T-helper 1 cell treated with Interleukin-12 subunit alpha and Interleukin-12 subunit beta and Interleukin-4 antibody, amounts not matched to agents 30 ng/mL and 1 ng/mL, for 36 hours (primary cell): ENCODE measurements at regions not wholly inside any gene's neighbourhood (a gene's known extent, or its start where the extent isn't known, plus 50 kb on each side); places are given as distances from the start of the nearest gene placed in this dataset.
"Not testable (repeated sequence)": the region's sequence is repeated elsewhere in the genome, so short reads cannot be mapped to it uniquely, and the experiment has no call there.

Experiments used
- intact Hi-C: fragments of 100-400 bp; cut with micrococcal nuclease; formaldehyde crosslinking; loops from one replicate; pipeline ENCODE4 v1.15.1; 2024

DNA sequence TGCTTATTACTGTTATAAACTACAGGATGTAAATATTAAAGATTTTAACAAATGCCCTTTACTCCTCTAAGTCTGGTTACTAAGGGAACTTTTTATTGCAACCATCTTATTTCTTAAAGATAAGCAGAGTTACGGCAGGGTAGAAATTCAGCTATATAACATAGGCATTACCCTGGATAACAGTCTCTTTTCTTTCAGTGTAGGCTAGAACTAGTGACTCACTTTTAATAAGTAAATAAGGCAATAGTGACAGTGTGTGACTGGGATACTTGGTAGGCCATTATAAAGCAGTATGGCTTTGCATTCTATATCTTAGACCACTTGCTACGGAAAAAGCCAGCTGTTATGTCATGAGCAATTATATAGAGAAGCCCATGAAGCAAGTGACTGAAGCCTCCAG, 1041.0 kb upstream of the NRXN1 start:
- intact Hi-C loops = no loop called here

DNA sequence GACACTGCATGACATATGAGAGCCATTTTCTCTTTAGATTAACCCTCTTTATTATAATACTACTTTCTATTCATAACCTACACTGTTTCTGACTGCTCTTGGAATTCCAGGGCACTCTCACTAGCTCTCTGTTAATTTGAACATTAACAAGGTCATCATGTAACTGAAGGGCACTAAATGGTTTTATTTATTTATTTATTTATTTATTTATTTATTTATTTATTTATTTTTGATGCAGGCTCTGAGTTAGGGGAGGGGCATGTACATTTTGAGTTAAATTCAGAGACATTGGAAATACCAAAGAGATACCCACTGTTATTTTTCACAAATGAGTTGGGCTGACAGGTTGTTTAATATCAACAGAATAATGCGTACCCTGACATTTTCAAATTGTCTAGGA, 1038.7 kb upstream of the NRXN1 start:
- intact Hi-C loops = no loop called here

DNA sequence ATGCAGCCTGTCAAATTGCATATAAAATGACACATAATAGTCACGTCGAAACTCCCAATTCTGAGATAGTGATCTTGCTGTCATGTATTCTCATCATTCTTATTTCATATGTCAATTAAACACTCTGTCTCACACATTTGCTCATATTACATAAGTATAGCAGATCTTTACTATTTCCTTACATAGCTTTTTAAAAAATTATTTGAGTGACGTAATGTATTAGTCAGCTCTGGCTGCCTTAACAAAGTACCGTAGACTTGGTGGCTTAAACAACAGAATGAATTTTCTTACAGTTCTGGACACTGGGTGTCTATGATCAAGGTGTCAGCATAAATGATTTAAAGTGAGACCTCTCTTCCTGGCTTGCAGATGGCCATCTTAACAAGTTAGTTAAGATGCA, 1032.3 kb upstream of the NRXN1 start:
- intact Hi-C loops = no loop called here

DNA sequence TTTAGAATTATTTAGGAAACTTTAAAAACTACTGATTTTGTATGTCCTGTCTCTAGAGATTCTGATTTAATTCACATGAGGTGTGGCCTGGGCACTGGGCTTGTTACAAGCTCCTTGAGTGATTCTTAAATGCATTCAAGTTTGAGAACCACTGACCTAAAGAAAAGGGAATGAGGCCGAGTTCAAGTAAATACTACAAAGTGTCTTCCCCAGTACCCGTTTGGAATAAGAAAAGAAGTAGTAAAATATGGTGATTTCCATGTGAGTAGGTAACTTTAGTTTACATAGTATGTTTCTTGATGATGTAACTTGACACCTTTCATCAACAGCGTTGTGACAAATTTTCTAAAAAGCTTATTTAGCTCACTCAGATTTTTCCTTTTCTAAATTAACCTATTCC, 1022.9 kb upstream of the NRXN1 start:
- intact Hi-C loops = no loop called here

DNA sequence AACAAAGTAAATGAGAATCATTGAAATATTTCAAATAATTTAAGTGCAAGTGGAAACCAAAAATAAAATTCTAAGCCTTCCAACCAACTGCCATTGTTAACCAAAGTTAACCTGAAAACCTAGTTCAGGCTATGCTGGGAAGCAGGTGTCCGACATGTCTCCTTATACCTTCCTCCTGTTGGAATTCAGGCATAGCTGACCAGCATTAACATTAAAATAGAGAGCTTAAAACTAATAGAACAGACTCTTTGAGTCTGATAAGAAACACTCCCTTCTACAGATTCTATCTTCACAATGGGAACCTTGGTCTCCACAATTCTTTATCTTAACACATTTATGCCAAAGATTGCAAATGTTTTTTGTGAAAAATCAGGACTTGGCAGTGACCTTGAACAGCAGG, 1004.9 kb upstream of the NRXN1 start:
- intact Hi-C loops = no loop called here

DNA sequence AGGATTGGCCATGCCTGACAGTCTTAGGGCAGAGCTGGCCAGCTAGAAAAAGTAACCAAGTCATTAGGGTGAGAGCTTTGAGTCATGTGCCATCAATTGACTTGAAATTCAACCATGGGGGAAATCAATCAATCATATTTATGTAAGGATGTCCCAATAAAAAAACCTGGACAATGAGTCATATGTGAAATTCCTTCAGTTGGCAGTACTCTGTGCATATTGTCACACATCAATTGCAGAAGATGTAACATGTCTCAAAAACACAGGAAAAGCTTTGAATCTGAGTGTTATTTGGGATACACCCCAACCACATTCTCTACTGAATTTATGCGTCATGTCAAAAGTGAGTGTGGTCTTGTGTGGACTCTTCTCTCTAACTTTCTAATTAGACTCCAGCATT, 1004.1 kb upstream of the NRXN1 start:
- intact Hi-C loops = no loop called here

DNA sequence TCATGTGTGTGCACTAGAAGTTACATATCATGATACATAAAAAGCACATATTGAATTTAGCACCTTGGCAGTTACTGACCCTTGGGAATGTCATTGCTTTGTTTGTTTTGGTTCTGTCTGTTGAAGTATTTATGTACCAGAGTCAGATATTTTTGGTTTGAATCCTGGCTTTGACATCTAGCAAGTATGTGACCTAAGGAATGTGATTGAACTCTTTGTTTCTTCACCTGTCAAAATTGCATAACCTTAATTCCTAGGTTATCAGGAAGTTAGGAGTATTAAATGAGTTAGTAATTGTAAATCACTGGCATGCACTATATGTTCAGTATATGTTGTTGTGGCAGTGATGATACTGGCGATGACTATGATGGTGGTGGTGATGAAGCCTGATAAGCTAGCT, 1003.5 kb upstream of the NRXN1 start:
- intact Hi-C loops = no loop called here

DNA sequence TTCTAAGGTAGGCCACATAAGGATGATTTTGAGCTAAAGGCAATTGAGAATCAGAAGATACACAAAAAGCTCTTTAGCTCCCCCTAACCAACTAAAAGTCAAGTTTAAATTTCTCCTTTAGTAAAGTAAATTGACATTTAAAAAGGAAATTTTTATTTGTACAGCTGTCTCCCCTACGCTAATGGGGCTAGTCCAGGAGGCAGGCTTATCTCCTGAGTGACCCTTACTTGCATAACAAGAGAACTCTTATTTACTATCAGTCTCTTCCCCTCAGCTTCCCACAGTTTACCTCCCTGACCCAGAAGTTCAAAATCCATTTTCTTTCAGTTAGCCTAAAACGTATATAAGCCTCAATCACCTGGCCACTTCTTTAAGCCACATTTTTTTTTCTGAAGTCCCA, 1002.8 kb upstream of the NRXN1 start:
- intact Hi-C loops = no loop called here

DNA sequence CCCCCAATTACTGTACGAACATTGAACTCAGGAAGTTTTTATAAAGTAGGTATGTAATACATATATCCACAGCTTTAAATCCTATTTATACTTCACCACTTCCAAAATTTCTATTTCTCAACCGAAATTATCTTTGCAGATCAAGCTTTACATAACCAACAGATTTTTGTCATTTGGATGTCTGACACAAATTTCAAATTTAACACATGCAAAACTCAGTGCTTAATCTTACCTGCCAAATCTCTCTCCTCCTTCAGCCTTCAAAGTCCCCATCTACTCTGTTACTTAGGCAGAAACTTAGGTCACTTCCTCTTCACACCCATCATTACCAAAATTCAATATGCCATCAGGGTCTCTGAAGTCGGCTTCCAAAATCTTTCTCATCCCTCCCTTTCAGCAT, 990.1 kb upstream of the NRXN1 start:
- intact Hi-C loops = no loop called here

DNA sequence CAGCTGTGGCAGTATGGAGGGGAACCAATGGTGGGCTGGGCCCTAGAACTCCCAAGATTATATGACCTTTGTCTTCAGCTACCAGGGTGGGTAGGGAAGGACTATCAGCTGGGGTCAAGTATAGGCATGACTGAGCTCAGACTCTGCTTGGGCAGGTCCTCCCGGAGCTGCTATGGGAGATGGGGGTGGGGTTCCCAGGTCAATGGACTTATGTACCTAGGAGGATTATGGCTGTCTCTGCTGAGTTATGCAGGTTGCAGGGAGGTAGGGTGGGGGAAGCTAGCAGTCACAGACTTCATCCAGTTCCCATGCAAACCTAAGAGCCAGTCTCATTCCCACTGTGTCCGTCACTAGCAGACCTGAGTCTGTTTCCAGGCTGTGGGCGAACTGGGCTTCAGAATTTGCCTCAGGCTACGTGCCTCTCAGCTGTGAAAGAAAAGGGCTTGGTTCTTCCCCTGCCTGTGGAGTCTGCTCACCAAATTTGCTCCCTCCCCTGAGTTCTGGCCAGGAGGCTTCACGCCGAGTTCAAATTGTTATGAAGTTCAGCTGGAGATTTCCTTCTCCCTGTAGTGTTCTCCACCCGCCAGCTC, 985.8 kb upstream of the NRXN1 start:
- intact Hi-C loops = no loop called here

DNA sequence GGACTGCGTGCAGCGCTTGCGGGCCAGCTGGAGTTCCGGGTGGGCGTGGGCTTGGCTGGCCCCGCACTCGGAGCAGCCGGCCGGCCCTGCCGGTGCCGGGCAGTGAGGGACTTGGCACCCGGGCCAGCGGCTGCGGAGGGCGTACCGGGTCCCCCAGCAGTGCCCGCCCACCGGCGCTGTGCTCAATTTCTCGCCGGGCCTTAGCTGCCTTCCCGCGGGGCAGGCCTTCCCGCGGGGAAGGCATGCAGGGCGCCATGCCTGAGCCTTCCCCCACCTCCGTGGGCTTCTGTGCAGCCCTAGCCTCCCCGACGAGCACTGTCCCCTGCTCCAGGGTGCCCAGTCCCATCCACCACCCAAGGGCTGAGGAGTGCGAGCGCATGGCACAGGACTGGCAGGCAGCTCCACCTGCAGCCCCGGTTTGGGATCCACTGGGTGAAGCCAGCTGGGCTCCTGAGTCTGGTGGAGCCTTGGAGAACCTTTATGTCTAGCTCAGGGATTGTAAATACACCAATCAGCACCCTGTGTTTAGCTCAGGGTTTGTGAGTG, 975.0 kb upstream of the NRXN1 start:
- intact Hi-C loops = not testable (repeated sequence)

DNA sequence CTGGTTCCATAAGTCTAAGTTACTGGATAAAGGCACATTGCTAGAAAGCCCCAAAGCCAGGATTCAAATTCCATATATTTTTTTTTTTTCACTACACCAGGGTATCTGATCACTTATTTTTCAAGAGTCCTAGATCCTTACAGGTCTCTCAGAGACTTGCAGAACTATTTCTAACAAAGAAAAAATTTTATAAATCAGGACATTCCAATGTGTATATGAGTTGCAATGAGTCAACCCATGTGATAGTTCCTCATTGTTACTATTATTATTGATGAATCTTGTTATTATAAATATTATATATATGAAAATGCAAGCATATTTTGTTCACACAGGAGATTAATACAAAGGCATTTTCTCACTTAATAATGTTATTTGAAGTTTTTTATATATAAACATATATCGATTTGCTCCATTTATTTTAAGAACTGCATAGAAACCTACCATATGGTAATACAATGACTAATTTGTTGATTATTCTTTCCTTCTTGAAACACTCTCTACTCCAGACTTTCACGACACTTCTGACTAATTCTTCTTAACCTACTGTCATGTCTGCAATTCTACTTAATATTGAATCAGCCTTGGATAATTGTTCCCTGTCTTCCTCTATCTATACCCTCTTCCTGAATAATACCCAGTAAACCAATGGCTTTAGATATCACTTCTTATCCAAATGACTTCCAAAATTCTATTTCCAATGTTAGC, 968.4 kb upstream of the NRXN1 start:
- intact Hi-C loops = no loop called here

DNA sequence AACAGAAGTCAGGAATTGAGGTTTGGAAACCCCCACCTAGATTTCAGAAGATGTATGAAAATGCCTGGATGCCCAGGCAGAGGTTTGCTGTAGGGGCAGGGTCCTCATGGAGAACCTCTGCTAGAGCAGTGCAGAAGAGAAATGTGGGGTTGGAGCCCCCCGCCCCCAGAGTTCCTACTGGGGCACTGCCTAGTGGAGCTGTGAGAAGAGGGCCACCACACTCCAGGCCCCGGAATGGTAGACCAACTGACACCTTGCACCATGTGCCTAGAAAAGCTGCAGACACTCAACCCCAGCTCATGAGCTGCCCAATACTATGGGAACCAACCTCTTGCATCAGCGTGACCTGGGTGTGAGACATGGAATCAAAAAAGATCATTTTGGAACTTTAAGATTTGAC, 967.0 kb upstream of the NRXN1 start:
- intact Hi-C loops = no loop called here

DNA sequence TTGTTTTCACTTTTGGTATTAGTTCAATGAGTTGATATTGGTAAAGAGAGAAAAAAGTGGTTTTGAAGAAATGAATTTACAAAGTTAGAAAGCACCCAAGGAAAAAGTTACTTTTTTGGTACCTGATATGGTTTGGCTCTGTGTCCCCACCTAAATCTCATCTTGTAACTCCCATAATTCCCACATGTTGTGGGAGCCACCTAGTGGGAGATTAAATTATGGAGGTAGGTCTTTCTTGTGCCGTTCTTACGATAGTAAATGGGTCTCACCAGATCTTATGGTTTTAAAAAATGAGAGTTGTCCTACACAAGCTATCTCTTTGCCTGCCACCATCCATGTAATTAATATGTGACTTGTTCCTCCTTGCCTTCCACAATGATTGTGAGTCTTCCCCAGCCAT, 965.6 kb upstream of the NRXN1 start:
- intact Hi-C loops = no loop called here

DNA sequence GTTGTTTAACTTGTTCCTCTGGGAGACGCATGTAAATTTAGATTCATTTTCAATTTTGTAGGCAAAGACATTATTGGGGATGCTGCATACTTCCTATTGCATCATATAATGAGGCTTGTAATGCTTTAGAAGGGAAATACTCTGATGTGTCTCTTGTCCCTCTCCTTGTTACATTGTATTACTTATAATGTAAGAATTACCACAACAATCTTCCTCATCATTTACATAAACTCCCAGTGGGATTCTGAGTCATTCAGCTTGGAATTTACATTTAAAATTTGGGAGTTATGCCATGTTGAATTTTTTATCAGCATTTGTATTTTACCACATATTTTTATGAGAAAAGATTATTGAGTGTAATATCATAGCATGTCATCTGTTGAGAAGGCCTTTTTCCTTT, 963.4 kb upstream of the NRXN1 start:
- intact Hi-C loops = no loop called here

DNA sequence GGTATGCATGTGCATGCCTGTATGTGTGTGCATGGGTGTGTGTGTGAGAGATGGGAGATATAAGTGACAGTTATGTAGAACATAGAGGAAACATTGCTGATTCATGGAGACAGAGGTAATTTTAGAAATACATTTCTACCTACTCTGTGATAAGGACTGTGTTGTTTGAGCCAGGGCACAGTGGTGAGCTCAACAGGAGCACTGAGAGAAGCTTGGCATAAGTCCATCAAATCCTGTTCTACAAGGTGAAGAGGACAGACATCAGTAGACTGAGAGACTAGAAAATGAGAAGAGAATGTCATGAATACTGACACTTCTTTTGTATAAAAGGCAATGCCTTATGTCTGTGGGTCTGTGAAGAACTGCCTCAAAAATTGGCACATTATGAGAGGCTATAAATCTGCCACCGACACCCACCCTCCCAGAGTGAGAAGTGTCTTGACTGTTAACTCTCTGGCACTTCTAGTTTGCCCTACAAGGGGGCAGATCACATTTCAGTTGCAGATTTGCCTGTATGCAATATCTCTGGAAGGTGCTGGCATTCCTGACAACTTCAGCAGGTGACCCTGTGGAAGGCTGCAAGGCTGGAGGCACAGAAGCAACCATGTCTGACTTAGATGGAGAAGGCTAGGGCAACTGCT, 962.3 kb upstream of the NRXN1 start:
- intact Hi-C loops = no loop called here

DNA sequence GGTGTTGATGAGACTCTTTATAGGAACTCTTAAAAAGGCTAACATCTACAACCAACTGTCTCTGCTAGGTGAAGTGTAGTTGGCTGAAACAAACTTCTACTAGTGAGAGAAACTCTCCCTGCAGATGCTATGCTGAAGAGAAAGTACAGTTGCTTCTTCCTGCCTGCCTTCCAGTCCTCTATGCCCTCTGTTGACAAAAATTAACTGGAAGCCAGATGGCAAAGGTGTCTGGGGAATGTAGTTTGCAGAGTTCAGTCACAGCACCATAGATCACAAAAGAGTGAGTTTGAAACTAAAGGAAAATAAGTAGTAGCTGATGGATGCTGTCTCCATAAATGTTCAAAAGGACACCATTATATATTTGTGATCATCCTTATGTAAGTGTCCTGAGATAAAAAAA, 958.8 kb upstream of the NRXN1 start:
- intact Hi-C loops = no loop called here

DNA sequence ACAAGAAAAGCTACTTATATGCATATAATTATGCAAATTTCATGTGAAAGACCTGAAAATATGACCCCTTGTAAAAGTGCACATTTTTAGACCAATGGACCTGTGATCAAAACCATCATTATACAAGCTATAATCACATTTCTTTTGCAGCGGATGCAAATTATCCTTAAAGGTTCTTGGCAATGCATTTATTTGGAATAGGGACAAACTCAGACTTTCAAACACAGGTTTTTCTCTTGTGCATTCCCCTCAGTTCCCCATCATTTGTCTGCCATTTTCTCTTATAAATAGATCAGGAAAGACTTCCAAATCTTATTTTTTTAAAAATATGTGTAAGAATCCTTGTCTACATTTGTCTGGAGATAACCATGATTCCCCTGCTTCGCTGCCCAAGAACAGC, 954.2 kb upstream of the NRXN1 start:
- intact Hi-C loops = no loop called here

DNA sequence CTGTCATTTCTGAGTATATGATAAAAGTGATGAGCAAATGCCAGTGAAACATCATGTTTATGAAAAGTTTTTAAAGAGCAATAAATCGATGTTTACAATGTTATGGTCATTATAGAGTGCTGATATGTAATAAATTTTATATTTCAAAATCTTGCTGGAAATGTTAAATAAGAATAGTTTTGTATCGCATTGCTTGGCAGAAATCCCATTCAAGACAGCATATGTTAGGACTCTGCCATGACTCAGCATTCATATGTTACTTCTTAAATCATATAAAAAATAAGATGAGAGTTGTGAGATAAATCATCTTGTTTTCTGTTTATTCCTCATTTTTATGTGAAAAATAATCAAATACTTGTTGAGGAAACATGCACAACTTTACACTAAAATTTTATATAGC, 949.9 kb upstream of the NRXN1 start:
- intact Hi-C loops = no loop called here

DNA sequence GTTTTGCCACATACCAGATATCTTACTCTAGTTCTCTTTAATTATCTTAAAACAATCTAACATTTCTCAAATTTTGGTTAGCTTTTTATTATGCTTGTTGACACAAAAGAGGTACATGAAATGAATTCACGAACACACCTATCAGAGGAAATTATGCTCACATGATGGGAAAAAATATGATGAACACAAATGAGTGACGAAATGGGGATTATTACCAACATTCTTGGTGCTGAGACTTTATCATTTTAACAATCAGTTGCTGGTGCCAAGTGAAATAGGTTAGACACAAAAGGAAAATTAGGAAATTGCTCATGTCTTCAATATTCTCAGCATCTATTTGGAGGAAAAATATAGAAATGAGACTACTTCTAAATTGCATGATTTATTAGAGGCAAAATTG, 944.7 kb upstream of the NRXN1 start:
- intact Hi-C loops = no loop called here

DNA sequence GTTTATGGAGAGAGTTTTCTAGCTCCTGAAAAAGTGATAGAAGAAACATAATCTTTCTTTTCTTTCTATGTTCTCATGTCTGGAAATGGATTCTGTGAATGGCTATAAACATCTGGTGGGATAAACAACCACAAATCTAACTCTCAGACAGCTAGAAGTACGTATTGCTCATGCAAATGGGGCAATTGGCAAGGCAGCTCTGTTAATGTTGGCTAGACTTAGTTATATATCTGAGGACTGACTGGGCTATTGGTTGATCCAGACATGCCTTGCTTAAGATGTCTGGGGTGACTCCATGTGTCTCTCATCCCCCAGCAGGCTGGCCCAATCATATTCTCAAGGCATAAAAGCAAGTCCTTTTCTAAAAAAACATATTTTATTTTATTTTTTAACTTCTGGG, 939.2 kb upstream of the NRXN1 start:
- intact Hi-C loops = no loop called here

DNA sequence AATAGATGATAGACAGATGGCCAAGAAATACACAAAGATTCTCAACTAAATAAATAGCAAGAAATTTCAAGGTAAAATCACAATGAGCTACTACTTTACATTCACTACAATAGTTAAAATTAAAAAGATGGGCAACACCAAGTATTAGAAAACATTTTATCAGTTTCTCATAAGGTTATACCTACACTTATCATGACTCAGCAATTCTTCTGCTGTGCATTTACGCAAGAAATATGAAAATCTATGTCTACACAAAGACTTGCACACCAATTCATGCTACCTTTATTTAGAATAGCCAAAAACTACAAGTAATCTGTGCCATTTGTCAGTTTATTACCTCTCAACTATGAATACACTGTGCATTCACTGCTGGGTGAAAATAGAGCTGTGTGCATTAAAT, 937.4 kb upstream of the NRXN1 start:
- intact Hi-C loops = no loop called here

DNA sequence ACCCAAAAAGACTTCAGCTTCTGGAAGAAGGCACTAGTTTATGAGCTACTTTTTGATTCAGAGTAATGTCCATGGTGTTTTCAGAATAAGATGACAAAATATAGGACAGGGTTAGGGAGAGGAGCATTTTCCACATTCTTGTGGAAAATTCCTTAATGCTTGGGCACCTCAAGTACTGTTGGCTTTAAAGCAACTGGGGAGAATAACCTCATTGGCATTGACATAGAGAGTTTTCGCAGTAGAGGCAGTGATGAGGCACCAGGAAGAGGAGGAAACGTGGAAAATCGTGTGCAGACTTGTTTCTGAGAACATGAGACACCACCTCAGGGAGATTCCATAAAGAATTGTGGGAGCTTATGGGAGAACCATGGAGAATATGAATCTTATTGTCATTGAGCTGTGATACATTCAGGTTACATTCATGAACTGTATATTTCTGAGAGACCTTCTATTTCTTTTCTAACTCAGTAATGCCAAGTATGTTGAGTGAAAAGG, 929.0 kb upstream of the NRXN1 start:
- intact Hi-C loops = no loop called here
